ENCODE measurements at regions not wholly inside any gene's neighbourhood (a gene's known extent, or its start where the extent isn't known, plus 50 kb on each side); places are given as distances from the start of the nearest gene placed in this dataset.

DNA sequence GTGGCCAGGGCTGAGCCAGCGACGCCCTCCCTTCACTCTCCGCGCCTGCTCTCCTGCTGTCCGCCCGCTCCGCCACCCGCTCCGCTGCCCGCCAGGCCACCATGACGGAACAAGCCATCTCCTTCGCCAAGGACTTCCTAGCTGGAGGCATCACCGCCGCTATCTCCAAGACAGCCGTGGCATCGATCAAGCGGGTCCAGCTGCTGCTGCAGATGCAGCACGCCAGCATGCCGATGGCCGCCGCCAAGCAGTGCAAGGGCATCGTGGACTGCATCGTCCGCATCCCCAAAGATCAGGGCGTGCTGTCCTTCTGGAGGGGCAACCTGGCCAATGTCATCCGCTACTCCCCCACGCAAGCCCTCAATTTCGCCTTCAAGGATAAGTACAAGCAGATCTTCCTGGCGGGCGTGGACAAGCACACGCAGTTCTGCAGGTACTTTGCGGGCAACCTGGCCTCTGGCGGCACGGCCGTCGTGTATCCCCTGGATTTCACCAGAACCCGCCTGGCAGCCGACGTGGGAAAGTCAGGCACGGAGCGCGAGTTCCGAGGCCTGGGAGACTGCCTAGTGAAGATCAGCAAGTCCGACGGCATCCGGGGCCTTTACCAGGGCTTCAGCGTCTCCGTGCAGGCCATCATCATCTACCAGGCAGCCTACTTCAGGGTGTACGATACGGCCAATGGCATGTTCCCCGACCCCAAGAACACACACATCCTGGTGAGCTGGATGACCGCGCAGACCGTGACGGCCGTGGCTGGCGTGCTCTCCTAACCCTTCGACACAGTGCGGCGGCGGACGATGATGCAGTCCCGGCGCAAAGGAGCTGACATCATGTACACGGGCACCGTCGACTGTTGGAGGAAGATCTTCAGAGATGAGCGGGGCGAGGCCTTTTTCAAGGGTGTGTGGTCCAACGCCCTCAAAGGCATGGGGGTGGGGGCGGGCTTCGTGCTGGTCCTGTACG, 1130.4 kb upstream of the ACO1 start:
- TF ChIP-seq EZH2phosphoT487 (IDR thresholded peaks at IDR 0.05; ENCODE audit: borderline replicate concordance): no peak
- TF ChIP-seq, protein P1, sequence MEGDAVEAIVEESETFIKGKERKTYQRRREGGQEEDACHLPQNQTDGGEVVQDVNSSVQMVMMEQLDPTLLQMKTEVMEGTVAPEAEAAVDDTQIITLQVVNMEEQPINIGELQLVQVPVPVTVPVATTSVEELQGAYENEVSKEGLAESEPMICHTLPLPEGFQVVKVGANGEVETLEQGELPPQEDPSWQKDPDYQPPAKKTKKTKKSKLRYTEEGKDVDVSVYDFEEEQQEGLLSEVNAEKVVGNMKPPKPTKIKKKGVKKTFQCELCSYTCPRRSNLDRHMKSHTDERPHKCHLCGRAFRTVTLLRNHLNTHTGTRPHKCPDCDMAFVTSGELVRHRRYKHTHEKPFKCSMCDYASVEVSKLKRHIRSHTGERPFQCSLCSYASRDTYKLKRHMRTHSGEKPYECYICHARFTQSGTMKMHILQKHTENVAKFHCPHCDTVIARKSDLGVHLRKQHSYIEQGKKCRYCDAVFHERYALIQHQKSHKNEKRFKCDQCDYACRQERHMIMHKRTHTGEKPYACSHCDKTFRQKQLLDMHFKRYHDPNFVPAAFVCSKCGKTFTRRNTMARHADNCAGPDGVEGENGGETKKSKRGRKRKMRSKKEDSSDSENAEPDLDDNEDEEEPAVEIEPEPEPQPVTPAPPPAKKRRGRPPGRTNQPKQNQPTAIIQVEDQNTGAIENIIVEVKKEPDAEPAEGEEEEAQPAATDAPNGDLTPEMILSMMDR (conservative IDR thresholded peaks at IDR 0.05; ENCODE audit: low read length): no peak

Data from Loucy (cell line).